ENCODE measurements at regions not wholly inside any gene's neighbourhood (a gene's known extent, or its start where the extent isn't known, plus 50 kb on each side); places are given as distances from the start of the nearest gene placed in this dataset.

DNA sequence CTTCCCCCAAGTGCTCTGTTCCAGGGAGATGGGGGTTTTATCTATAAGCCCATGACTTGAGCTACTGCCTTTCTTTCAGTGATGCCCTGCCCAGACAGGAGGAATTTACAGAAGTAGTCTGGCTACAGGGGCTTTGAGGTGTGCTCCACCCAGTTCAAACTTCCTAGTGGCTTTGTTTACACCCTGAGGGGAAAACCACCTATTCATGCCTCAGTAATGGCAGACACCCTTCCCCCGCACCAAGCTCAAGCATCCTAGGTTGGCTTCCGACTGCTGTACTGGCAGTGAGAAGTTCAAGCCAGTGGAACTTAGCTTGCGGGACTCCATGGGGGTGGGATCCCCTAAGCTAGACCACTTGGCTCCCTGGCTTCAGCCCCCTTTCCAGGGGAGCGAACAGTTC is 154.6 kb downstream of the IZUMO3 start:
- TF ChIP-seq, protein P1, sequence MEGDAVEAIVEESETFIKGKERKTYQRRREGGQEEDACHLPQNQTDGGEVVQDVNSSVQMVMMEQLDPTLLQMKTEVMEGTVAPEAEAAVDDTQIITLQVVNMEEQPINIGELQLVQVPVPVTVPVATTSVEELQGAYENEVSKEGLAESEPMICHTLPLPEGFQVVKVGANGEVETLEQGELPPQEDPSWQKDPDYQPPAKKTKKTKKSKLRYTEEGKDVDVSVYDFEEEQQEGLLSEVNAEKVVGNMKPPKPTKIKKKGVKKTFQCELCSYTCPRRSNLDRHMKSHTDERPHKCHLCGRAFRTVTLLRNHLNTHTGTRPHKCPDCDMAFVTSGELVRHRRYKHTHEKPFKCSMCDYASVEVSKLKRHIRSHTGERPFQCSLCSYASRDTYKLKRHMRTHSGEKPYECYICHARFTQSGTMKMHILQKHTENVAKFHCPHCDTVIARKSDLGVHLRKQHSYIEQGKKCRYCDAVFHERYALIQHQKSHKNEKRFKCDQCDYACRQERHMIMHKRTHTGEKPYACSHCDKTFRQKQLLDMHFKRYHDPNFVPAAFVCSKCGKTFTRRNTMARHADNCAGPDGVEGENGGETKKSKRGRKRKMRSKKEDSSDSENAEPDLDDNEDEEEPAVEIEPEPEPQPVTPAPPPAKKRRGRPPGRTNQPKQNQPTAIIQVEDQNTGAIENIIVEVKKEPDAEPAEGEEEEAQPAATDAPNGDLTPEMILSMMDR (IDR thresholded peaks at IDR 0.05; ENCODE audit: low read depth, low read length): no peak
- no peak for TF ChIP-seq EZH2phosphoT487 (IDR thresholded peaks at IDR 0.05; ENCODE audit: low read depth)
